ENCODE measurements at regions not wholly inside any gene's neighbourhood (a gene's known extent, or its start where the extent isn't known, plus 50 kb on each side); places are given as distances from the start of the nearest gene placed in this dataset.

DNA sequence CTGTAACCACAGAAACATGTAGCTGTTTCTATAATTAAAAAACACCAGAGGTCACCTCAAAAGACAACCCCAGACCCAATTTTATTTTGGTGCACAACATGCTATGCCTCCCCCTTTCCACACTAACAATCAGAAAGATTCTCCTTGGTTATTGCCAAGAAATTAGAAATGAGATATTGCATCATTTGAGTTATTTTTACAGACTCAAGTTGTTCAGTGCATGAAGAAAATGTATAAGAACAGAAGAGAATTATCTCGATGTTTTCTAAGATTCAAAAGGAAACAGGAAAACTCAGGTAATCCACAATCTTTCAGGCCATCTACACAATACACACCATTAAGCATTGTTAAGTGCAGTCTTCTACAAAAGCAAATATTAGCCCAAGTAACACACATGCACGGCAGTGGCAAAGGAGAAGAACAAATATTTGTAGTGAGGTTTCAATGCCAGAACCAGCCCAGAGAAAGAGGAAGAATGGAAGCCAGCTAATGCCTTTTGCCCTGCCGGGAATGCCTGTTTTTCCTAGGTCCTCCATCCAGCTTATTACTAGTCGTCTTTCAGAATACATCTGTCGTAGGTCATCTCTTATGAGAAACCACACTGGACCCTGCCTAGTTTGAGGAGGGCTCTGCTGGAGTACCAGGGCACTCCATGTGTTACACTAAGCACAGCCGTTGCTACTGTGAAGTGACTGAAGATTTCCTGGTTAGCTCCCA, 67.6 kb upstream of the C1GALT1 start:
- Histone ChIP-seq H4K20me1 (ENCODE audit: insufficient read depth) (no peaks in the 10 kb centered on the region), H3K27ac (ENCODE audit: low read length) (no peak overlapping the region), H3K79me2 (replicated peaks; ENCODE audit: insufficient read depth, low read length) (no peaks in the 10 kb centered on the region), H3K9me2 (ENCODE audit: insufficient read depth, low read length) (no peaks in the 10 kb centered on the region), H3K4me2 (ENCODE audit: low read length) (no peak overlapping the region), H3K4me3 (ENCODE audit: low read length) (no peak overlapping the region), H3F3A (ENCODE audit: insufficient read depth, low read length, poor library complexity, severe bottlenecking) (no peaks in the 10 kb centered on the region), H3K27me3 (ENCODE audit: insufficient read depth, low read depth, low read length) (no peaks in the 10 kb centered on the region), H3K9me3 (ENCODE audit: low read length) (no peaks in the 10 kb centered on the region), H3K36me3 (ENCODE audit: insufficient read depth, low read length) (no peaks in the 10 kb centered on the region), H2AFZ (ENCODE audit: low read depth, low read length) (no peak overlapping the region), H3K9ac (ENCODE audit: low read length) (no peak overlapping the region)
- no peak for TF ChIP-seq TAF1 (IDR thresholded peaks at IDR 0.05; ENCODE audit: low read depth)
- TF ChIP-seq, protein P1, sequence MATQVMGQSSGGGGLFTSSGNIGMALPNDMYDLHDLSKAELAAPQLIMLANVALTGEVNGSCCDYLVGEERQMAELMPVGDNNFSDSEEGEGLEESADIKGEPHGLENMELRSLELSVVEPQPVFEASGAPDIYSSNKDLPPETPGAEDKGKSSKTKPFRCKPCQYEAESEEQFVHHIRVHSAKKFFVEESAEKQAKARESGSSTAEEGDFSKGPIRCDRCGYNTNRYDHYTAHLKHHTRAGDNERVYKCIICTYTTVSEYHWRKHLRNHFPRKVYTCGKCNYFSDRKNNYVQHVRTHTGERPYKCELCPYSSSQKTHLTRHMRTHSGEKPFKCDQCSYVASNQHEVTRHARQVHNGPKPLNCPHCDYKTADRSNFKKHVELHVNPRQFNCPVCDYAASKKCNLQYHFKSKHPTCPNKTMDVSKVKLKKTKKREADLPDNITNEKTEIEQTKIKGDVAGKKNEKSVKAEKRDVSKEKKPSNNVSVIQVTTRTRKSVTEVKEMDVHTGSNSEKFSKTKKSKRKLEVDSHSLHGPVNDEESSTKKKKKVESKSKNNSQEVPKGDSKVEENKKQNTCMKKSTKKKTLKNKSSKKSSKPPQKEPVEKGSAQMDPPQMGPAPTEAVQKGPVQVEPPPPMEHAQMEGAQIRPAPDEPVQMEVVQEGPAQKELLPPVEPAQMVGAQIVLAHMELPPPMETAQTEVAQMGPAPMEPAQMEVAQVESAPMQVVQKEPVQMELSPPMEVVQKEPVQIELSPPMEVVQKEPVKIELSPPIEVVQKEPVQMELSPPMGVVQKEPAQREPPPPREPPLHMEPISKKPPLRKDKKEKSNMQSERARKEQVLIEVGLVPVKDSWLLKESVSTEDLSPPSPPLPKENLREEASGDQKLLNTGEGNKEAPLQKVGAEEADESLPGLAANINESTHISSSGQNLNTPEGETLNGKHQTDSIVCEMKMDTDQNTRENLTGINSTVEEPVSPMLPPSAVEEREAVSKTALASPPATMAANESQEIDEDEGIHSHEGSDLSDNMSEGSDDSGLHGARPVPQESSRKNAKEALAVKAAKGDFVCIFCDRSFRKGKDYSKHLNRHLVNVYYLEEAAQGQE (IDR thresholded peaks at IDR 0.05; ENCODE audit: borderline replicate concordance), result no peak
- TF ChIP-seq RAD21 (conservative IDR thresholded peaks at IDR 0.05), result no peak
- no peak for TF ChIP-seq EZH2 (IDR thresholded peaks at IDR 0.05; ENCODE audit: borderline replicate concordance, insufficient read depth, low read length, poor library complexity, severe bottlenecking)
- no peak for TF ChIP-seq MXI1 (conservative IDR thresholded peaks at IDR 0.05; ENCODE audit: poor library complexity, severe bottlenecking)
- no peak for TF ChIP-seq SMC3 (conservative IDR thresholded peaks at IDR 0.05; ENCODE audit: poor library complexity)
- TF ChIP-seq, protein P2, sequence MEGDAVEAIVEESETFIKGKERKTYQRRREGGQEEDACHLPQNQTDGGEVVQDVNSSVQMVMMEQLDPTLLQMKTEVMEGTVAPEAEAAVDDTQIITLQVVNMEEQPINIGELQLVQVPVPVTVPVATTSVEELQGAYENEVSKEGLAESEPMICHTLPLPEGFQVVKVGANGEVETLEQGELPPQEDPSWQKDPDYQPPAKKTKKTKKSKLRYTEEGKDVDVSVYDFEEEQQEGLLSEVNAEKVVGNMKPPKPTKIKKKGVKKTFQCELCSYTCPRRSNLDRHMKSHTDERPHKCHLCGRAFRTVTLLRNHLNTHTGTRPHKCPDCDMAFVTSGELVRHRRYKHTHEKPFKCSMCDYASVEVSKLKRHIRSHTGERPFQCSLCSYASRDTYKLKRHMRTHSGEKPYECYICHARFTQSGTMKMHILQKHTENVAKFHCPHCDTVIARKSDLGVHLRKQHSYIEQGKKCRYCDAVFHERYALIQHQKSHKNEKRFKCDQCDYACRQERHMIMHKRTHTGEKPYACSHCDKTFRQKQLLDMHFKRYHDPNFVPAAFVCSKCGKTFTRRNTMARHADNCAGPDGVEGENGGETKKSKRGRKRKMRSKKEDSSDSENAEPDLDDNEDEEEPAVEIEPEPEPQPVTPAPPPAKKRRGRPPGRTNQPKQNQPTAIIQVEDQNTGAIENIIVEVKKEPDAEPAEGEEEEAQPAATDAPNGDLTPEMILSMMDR (IDR thresholded peaks at IDR 0.05; ENCODE audit: poor library complexity, severe bottlenecking), result no peak

DNA sequence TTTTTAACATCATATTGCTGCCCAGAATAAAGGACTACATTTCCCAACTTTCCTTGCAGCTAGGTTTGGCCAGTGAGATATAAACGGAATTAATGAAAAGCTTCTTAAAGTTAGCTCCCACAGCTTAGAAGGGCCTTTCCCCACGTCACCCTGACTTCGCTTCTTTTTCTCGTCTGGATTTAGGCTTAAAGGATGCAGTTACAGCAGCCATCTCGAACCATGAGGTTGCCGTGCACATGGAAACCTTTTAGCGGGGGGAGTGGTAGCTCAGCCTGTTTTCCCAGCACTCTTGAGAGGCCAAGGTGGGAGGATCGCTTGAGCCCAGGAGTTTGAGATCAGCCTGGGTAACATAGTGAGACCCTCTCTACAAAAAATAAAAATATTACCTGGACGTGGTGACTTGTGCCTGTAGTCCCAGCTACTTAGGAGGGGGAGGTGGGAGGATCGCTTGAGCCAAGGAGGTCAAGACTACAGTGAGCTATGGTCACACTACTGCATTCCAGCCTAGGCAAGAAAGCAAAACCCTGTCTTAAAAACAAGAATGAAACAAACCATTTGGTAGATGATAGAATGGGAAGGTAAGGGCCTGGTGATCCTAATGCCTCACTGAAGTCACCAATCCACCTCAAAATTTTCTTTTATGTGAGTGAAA, 64.3 kb upstream of the C1GALT1 start:
- Histone ChIP-seq H3K9me2 (ENCODE audit: insufficient read depth, low read length) (no peaks in the 10 kb centered on the region), H3K4me3 (ENCODE audit: low read length) (no peak overlapping the region), H3F3A (ENCODE audit: insufficient read depth, low read length, poor library complexity, severe bottlenecking) (no peaks in the 10 kb centered on the region), H3K36me3 (ENCODE audit: insufficient read depth, low read length) (no peaks in the 10 kb centered on the region), H4K20me1 (ENCODE audit: insufficient read depth) (no peaks in the 10 kb centered on the region), H2AFZ (ENCODE audit: low read depth, low read length) (no peak overlapping the region), H3K27ac (ENCODE audit: low read length) (no peak overlapping the region), H3K9ac (ENCODE audit: low read length) (no peak overlapping the region), H3K27me3 (ENCODE audit: insufficient read depth, low read depth, low read length) (no peaks in the 10 kb centered on the region), H3K9me3 (ENCODE audit: low read length) (no peaks in the 10 kb centered on the region), H3K79me2 (replicated peaks; ENCODE audit: insufficient read depth, low read length) (no peaks in the 10 kb centered on the region), H3K4me2 (ENCODE audit: low read length) (no peak overlapping the region)
- TF ChIP-seq SMC3 (conservative IDR thresholded peaks at IDR 0.05; ENCODE audit: poor library complexity) (no peak), TAF1 (IDR thresholded peaks at IDR 0.05; ENCODE audit: low read depth) (no peak), POLR2AphosphoS5 (IDR thresholded peaks at IDR 0.05) (no peak), MXI1 (conservative IDR thresholded peaks at IDR 0.05; ENCODE audit: poor library complexity, severe bottlenecking) (no peak), EP300 (conservative IDR thresholded peaks at IDR 0.05; ENCODE audit: poor library complexity, severe bottlenecking) (no peak), RAD21 (conservative IDR thresholded peaks at IDR 0.05) (no peak), EZH2 (IDR thresholded peaks at IDR 0.05; ENCODE audit: borderline replicate concordance, insufficient read depth, low read length, poor library complexity, severe bottlenecking) (no peak)
- TF ChIP-seq, protein P1 (IDR thresholded peaks at IDR 0.05; ENCODE audit: borderline replicate concordance), result no peak
- TF ChIP-seq, protein P2 (IDR thresholded peaks at IDR 0.05; ENCODE audit: poor library complexity, severe bottlenecking), result no peak
